Panc1 (cell line): ENCODE measurements at regions not wholly inside any gene's neighbourhood (a gene's known extent, or its start where the extent isn't known, plus 50 kb on each side); places are given as distances from the start of the nearest gene placed in this dataset.

Source experiments
- ATAC-seq: fragments of 200-7000 bp; cut with Tn5 transposase; 2 replicates; pipeline ENCODE4 v1.9.1; 2020; ENCODE audit warnings: mild to moderate bottlenecking, moderate library complexity
- BruUV-seq: library from RNA; stranded (reverse); fragments of 400-500 nt; replicated peaks from 2 replicates; lab custom pipeline; 2021; lab: Mats Ljungman, UMichigan
- CTCF ChIA-PET: fragments of 300-600 bp; sonication (Branson Sonifier 250); formaldehyde crosslinking; loops from one replicate; lab custom pipeline; 2022; ENCODE audit warnings: antibody characterized with exemption; lab: Charles Lee
- POLR2A ChIA-PET: fragments of 300-600 bp; sonication (Branson Sonifier 250); formaldehyde crosslinking; loops from one replicate; lab custom pipeline; 2022; ENCODE audit warnings: antibody characterized with exemption; lab: Charles Lee
- DNase-seq: peaks from one replicate; pipeline ENCODE4 v3.0.0-alpha.2; 2010; ENCODE audit warnings: low read depth, low spot score
- H3K27ac ChIP-seq: 2 replicates; pipeline ENCODE4 v1.5.1; 2011; ENCODE audit warnings: mild to moderate bottlenecking, low read length, inconsistent platforms
- H3K27me3 ChIP-seq: fragments of 200-500 bp; sonication (Bioruptor generic); 2 replicates; pipeline ENCODE4 v1.6.0; 2014; ENCODE audit warnings: low read length, inconsistent platforms; ENCODE audit not compliant: control insufficient read depth, insufficient read depth
- H3K36me3 ChIP-seq: fragments of 200-500 bp; sonication (Bioruptor generic); 2 replicates; pipeline ENCODE4 v1.5.1; 2014; ENCODE audit warnings: inconsistent platforms, mild to moderate bottlenecking, low read length, moderate library complexity; ENCODE audit not compliant: control insufficient read depth, insufficient read depth
- H3K4me1 ChIP-seq: 2 replicates; pipeline ENCODE4 v1.5.1; 2011; ENCODE audit warnings: inconsistent platforms, mild to moderate bottlenecking, low read length, moderate library complexity; ENCODE audit not compliant: control insufficient read depth, insufficient read depth
- H3K4me3 ChIP-seq, 2 experiments: 2 replicates each; pipeline ENCODE4 v1.5.1; 2011 to 2012; ENCODE audit warnings: low read depth in 2 of 2, low read length in 2 of 2, mild to moderate bottlenecking in 2 of 2, inconsistent platforms in 1 of 2, moderate library complexity in 1 of 2
- H3K9me3 ChIP-seq: fragments of 200-500 bp; sonication (Bioruptor generic); 2 replicates; pipeline ENCODE4 v1.5.1; 2014; ENCODE audit warnings: low read depth, mild to moderate bottlenecking, inconsistent platforms, low read length, moderate library complexity; ENCODE audit not compliant: control insufficient read depth, insufficient read depth
- CTCF ChIP-seq: fragments of 450-650 bp; IDR thresholded peaks from 2 replicates; pipeline ENCODE4 v1.5.1; 2017; ENCODE audit warnings: mild to moderate bottlenecking
- POLR2AphosphoS5 ChIP-seq: IDR thresholded peaks from 2 replicates; pipeline ENCODE4 v1.6.1; 2012; ENCODE audit warnings: mild to moderate bottlenecking, low read depth, low read length, moderate library complexity
- SIN3A ChIP-seq: IDR thresholded peaks from 2 replicates; pipeline ENCODE4 v1.6.1; 2012; ENCODE audit warnings: low read depth, mild to moderate bottlenecking, low read length, moderate library complexity, borderline replicate concordance; ENCODE audit not compliant: insufficient read depth
- TCF7L2 ChIP-seq: IDR thresholded peaks from 2 replicates; pipeline ENCODE4 v1.6.1; 2011; ENCODE audit warnings: mild to moderate bottlenecking, low read depth, low read length, inconsistent platforms
- in situ Hi-C: cut with HindIII; loops from 2 replicates; pipeline ENCODE4 v1.10.0; 2016; ENCODE audit warnings: low sequenced_read_pairs, low pct_unique_long_range_greater_than_20kb
- intact Hi-C: fragments of 100-400 bp; cut with micrococcal nuclease; formaldehyde crosslinking; loops from one replicate; pipeline ENCODE4 v1.10.0; 2022; ENCODE audit not compliant: unreplicated experiment
- TF ChIP-seq, protein P1 (sequence below), 2 experiments: IDR thresholded peaks; 2 replicates each; pipeline ENCODE4 v1.6.1; 2011 to 2012; ENCODE audit warnings: low read depth in 2 of 2, control low read depth in 1 of 2, low read length in 1 of 2, mild to moderate bottlenecking in 1 of 2, moderate library complexity in 1 of 2; ENCODE audit not compliant: insufficient read depth in 1 of 2

GRCh38 chr1:224811564-224811963, 117.9 kb upstream of the DNAH14 start:
- BruUV-seq, result no TSS peak
- Histone ChIP-seq H3K4me1 (no peaks in the 10 kb centered on the region), H3K27ac (no peak overlapping the region), H3K27me3 (no peaks in the 10 kb centered on the region; the same call in 1 of the 2 replicates), H3K9me3 (no peaks in the 10 kb centered on the region), H3K36me3 (no peaks in the 10 kb centered on the region), H3K4me3 (no peak overlapping the region)
- CTCF ChIA-PET, result no interaction called here
- in situ Hi-C loops (no loop called here), intact Hi-C loops (no loop called here)
- no peak for DNase-seq
- POLR2A ChIA-PET, result no interaction called here
- no peak for TF ChIP-seq POLR2AphosphoS5
- no peak for TF ChIP-seq CTCF
- TF ChIP-seq, protein P1, sequence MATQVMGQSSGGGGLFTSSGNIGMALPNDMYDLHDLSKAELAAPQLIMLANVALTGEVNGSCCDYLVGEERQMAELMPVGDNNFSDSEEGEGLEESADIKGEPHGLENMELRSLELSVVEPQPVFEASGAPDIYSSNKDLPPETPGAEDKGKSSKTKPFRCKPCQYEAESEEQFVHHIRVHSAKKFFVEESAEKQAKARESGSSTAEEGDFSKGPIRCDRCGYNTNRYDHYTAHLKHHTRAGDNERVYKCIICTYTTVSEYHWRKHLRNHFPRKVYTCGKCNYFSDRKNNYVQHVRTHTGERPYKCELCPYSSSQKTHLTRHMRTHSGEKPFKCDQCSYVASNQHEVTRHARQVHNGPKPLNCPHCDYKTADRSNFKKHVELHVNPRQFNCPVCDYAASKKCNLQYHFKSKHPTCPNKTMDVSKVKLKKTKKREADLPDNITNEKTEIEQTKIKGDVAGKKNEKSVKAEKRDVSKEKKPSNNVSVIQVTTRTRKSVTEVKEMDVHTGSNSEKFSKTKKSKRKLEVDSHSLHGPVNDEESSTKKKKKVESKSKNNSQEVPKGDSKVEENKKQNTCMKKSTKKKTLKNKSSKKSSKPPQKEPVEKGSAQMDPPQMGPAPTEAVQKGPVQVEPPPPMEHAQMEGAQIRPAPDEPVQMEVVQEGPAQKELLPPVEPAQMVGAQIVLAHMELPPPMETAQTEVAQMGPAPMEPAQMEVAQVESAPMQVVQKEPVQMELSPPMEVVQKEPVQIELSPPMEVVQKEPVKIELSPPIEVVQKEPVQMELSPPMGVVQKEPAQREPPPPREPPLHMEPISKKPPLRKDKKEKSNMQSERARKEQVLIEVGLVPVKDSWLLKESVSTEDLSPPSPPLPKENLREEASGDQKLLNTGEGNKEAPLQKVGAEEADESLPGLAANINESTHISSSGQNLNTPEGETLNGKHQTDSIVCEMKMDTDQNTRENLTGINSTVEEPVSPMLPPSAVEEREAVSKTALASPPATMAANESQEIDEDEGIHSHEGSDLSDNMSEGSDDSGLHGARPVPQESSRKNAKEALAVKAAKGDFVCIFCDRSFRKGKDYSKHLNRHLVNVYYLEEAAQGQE (IDR thresholded peaks at IDR 0.05; ENCODE audit: insufficient read depth in 1 of 2, low read depth in 2 of 2, low read length in 1 of 2), result no peak
- no peak for TF ChIP-seq TCF7L2
- TF ChIP-seq SIN3A, result no peak
- ATAC-seq, result no peak

DNA sequence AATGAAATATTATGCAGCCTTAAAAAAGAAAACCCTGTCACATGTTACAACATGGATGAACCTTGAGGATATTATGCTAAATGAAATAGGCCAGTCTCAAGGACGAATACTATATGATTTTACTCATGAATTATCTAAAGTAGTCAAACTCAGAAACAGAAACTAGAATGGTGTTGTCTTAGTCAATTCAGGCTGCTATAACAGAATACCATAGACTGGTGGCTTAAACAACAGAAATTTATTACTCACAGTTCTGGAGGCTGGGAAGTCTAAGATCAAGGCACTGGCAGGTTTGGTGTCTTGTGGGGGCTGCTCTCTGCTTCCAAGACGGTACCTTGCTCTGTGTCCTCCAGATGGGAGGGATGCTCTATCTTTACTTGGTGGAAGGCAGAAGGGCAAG, 113.8 kb upstream of the DNAH14 start:
- no peaks in the 10 kb centered on the region for H3K27me3 ChIP-seq
- in situ Hi-C loops, result no loop called here
- H3K4me3 ChIP-seq, result no peak overlapping the region
- CTCF ChIA-PET, result no interaction called here
- POLR2A ChIA-PET, result no interaction called here
- no peak overlapping the region for H3K27ac ChIP-seq
- no peak for TF ChIP-seq TCF7L2
- no peak for TF ChIP-seq CTCF
- TF ChIP-seq POLR2AphosphoS5, result no peak
- no peak for TF ChIP-seq SIN3A
- TF ChIP-seq, protein P1 (IDR thresholded peaks at IDR 0.05; ENCODE audit: insufficient read depth in 1 of 2, low read depth in 2 of 2, low read length in 1 of 2), result no peak
- H3K36me3 ChIP-seq, result no peaks in the 10 kb centered on the region
- DNase-seq (no peak), ATAC-seq (no peak)
- intact Hi-C loops, result no loop called here
- peaks cover under 1% of the 10 kb centered on the region; the same call in 1 of the 2 replicates for H3K9me3 ChIP-seq
- BruUV-seq, result no TSS peak
- no peaks in the 10 kb centered on the region for H3K4me1 ChIP-seq
